Fibroblast of lung (primary cell): ENCODE measurements at regions not wholly inside any gene's neighbourhood (a gene's known extent, or its start where the extent isn't known, plus 50 kb on each side); places are given as distances from the start of the nearest gene placed in this dataset.

ENCODE experiments used
- DNase-seq, 2 donors: peaks; one replicate each; pipeline versions ENCODE4 v3.0.0 to v3.0.0-alpha.2; 2010; ENCODE audit warnings: low read depth in 2 of 2
- H2AFZ ChIP-seq: 2 replicates; pipeline ENCODE4 v1.5.1; 2012; ENCODE audit warnings: low read length, control low read depth, inconsistent platforms
- H3K27ac ChIP-seq: 2 replicates; pipeline ENCODE4 v1.5.1; 2011; ENCODE audit warnings: low read length, control low read depth; ENCODE audit not compliant: insufficient read depth
- H3K27me3 ChIP-seq: 2 replicates; pipeline ENCODE4 v1.5.1; 2011; ENCODE audit warnings: mild to moderate bottlenecking, low read length; ENCODE audit not compliant: control insufficient read depth, insufficient read depth
- H3K36me3 ChIP-seq: 2 replicates; pipeline ENCODE4 v1.5.1; 2011; ENCODE audit warnings: low read length; ENCODE audit not compliant: control insufficient read depth, insufficient read depth
- H3K4me1 ChIP-seq: 2 replicates; pipeline ENCODE4 v1.5.1; 2011; ENCODE audit warnings: low read length; ENCODE audit not compliant: control insufficient read depth, insufficient read depth; ENCODE audit errors: extremely low read depth
- H3K4me2 ChIP-seq: 2 replicates; pipeline ENCODE4 v1.5.1; 2011; ENCODE audit warnings: low read length, control low read depth; ENCODE audit not compliant: insufficient read depth; ENCODE audit errors: extremely low read depth
- H3K4me3 ChIP-seq, 4 experiments: fragments of 200-600 bp in 1 of 4; sonication (generic) in 1 of 4; replicated peaks in 1 of 4; 2 replicates each; pipeline ENCODE4 v1.5.1; 2011 to 2016; ENCODE audit warnings: low read length in 4 of 4, low read depth in 3 of 4, mild to moderate bottlenecking in 3 of 4, control low read depth in 2 of 4, inconsistent platforms in 1 of 4, mixed read lengths in 1 of 4; ENCODE audit not compliant: insufficient read depth in 1 of 4; ENCODE audit errors: control extremely low read depth in 1 of 4
- H3K79me2 ChIP-seq: 2 replicates; pipeline ENCODE4 v1.5.1; 2012; ENCODE audit warnings: mild to moderate bottlenecking, low read length, inconsistent platforms; ENCODE audit not compliant: control insufficient read depth, insufficient read depth
- H3K9ac ChIP-seq: 2 replicates; pipeline ENCODE4 v1.5.1; 2011; ENCODE audit warnings: mild to moderate bottlenecking, low read length, control low read depth; ENCODE audit not compliant: insufficient read depth
- H3K9me3 ChIP-seq: 2 replicates; pipeline ENCODE4 v1.5.1; 2012; ENCODE audit warnings: low read depth, low read length; ENCODE audit not compliant: control insufficient read depth, insufficient read depth
- H4K20me1 ChIP-seq: 2 replicates; pipeline ENCODE4 v1.5.1; 2011; ENCODE audit warnings: low read length; ENCODE audit not compliant: control insufficient read depth, insufficient read depth; ENCODE audit errors: extremely low read depth
- EZH2 ChIP-seq: IDR thresholded peaks from 2 replicates; pipeline ENCODE4 v1.5.1; 2012; ENCODE audit warnings: low read length, control low read depth, mild to moderate bottlenecking; ENCODE audit errors: missing control alignments
- TF ChIP-seq, protein P1 (sequence below), 2 donors: IDR thresholded peaks in 1 of 2; conservative IDR thresholded peaks in 1 of 2; 1 replicate in 1 of 2; 2 replicates in 1 of 2; pipeline ENCODE4 v1.5.1; 2011 to 2012; ENCODE audit warnings: low read length in 2 of 2, control low read depth in 1 of 2, inconsistent platforms in 1 of 2, low read depth in 1 of 2, mild to moderate bottlenecking in 1 of 2

DNA sequence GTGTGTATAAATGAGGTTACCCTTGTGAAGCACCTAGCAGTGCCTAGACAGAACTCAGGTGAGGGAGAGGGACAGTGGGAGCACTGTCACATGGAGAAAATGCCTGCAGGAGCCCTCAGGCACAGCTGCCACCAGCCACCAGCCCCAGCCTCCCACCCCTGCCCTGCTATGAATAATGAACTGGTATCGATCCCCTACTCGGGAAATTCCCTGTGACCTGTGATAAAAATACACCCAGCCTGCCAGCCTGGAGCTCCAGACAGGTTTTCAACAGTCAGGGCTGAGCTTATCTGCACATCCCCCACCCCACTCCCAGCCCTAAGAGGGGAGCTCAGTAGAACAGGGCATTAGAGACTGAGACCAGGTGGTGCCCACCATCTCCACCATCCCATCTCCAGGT lies 159.6 kb upstream of the PJA1 start:
- TF ChIP-seq EZH2 = no peak
- TF ChIP-seq, protein P1, sequence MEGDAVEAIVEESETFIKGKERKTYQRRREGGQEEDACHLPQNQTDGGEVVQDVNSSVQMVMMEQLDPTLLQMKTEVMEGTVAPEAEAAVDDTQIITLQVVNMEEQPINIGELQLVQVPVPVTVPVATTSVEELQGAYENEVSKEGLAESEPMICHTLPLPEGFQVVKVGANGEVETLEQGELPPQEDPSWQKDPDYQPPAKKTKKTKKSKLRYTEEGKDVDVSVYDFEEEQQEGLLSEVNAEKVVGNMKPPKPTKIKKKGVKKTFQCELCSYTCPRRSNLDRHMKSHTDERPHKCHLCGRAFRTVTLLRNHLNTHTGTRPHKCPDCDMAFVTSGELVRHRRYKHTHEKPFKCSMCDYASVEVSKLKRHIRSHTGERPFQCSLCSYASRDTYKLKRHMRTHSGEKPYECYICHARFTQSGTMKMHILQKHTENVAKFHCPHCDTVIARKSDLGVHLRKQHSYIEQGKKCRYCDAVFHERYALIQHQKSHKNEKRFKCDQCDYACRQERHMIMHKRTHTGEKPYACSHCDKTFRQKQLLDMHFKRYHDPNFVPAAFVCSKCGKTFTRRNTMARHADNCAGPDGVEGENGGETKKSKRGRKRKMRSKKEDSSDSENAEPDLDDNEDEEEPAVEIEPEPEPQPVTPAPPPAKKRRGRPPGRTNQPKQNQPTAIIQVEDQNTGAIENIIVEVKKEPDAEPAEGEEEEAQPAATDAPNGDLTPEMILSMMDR (conservative IDR thresholded peaks at IDR 0.05 in 1 of 2, IDR thresholded peaks at IDR 0.05 in 1 of 2; ENCODE audit: low read depth in 1 of 2, low read length in 2 of 2) = no peak
- no peak for DNase-seq
- H3K9ac ChIP-seq = no peak overlapping the region

DNA sequence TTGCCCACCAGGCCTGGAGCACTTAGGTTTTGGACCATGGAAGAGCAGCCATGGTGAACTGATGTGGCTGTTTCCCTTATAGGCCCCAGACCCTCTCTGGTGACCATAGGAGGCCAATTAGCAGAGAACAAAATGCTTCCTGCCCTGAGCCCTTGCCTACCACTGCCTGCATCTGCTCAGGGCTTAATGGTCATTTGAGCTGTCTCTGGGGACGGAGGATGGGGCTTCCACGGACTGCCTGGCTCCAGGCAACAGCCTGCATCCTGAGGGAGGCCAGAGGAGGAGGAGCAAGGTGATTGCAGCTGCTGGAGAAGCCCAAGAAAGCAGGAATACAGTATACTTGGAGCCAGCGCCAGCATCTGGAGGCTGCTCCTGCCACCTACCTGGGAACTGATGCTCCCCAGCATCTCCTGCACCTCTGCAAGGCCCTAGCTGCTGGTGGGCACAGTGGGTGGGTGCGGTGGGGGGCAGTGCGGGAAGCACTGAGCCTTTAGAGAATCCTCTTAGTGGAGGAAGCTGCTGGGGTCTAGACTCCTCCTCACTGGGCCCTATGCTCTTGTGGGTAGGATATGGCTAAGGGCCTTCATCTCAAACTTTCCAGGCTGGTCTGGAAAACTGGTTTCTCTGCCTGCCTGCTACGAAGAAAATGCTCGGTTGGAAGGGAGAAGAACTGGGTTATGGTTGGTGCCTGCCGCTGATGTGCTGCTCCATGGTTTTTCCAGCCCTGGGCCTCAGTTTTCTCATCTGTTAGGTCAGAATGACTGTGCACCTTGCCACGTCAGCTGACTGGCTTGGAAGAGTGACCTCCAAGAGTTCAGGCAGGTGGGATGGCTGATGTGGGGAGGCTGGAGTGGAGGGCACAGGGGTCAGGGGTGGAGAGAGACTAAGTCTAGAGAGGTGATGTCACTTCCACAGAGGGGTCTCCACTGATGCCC lies 158.8 kb upstream of the PJA1 start:
- DNase-seq = no peak
- no peaks in the 10 kb centered on the region for H3K4me1 ChIP-seq
- no peak overlapping the region for H2AFZ ChIP-seq

More for the DNA sequence above, 159.6 kb upstream of the PJA1 start:
- Histone ChIP-seq H3K4me3 (no peak overlapping the region), H3K27ac (no peak overlapping the region), H3K4me2 (no peak overlapping the region), H3K9me3 (no peaks in the 10 kb centered on the region), H3K4me1 (no peaks in the 10 kb centered on the region), H3K27me3 (no peaks in the 10 kb centered on the region), H4K20me1 (no peaks in the 10 kb centered on the region), H3K36me3 (no peaks in the 10 kb centered on the region), H2AFZ (no peak overlapping the region), H3K79me2 (no peaks in the 10 kb centered on the region)

DNA sequence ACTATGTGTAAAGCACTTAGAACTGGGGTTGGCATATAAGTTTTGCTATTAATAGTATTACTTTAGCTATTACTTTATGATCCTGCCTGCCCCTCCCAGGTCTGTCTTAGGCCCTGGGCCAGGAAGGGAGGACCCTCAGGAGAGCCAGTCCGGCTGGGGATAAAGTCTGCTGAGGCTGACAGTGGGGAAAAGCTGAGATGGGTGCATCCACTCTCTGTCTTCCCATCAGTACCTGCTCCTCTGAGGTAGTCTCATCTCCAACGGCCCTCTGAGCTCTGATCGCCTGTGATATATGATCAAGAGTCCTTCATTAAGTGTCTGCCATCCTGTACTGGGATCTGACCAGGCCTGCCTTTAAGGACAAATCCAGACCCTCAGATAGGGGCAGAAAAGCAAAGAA lies 156.5 kb upstream of the PJA1 start:
- no peak overlapping the region for H2AFZ ChIP-seq
- no peak overlapping the region for H3K9ac ChIP-seq
- no peaks in the 10 kb centered on the region for H4K20me1 ChIP-seq
- no peaks in the 10 kb centered on the region for H3K4me1 ChIP-seq
- H3K4me2 ChIP-seq = no peak overlapping the region
- no peaks in the 10 kb centered on the region for H3K79me2 ChIP-seq
- H3K36me3 ChIP-seq = no peaks in the 10 kb centered on the region
- H3K27ac ChIP-seq = no peak overlapping the region
- H3K27me3 ChIP-seq = no peaks in the 10 kb centered on the region
- DNase-seq = no peak
- no peak overlapping the region for H3K4me3 ChIP-seq
- H3K9me3 ChIP-seq = no peaks in the 10 kb centered on the region
- TF ChIP-seq, protein P1 (conservative IDR thresholded peaks at IDR 0.05 in 1 of 2, IDR thresholded peaks at IDR 0.05 in 1 of 2; ENCODE audit: low read depth in 1 of 2, low read length in 2 of 2) = no peak
- no peak for TF ChIP-seq EZH2

More for the DNA sequence above, 158.8 kb upstream of the PJA1 start:
- Histone ChIP-seq H3K79me2 (no peaks in the 10 kb centered on the region), H3K4me2 (no peak overlapping the region), H3K9ac (no peak overlapping the region), H3K4me3 (no peak overlapping the region), H3K27me3 (no peaks in the 10 kb centered on the region), H3K9me3 (no peaks in the 10 kb centered on the region), H3K36me3 (no peaks in the 10 kb centered on the region), H3K27ac (no peak overlapping the region), H4K20me1 (no peaks in the 10 kb centered on the region)
- TF ChIP-seq EZH2 = no peak
- TF ChIP-seq, protein P1 (conservative IDR thresholded peaks at IDR 0.05 in 1 of 2, IDR thresholded peaks at IDR 0.05 in 1 of 2; ENCODE audit: low read depth in 1 of 2, low read length in 2 of 2) = no peak
